ENCODE measurements at regions not wholly inside any gene's neighbourhood (a gene's known extent, or its start where the extent isn't known, plus 50 kb on each side); places are given as distances from the start of the nearest gene placed in this dataset.

DNA sequence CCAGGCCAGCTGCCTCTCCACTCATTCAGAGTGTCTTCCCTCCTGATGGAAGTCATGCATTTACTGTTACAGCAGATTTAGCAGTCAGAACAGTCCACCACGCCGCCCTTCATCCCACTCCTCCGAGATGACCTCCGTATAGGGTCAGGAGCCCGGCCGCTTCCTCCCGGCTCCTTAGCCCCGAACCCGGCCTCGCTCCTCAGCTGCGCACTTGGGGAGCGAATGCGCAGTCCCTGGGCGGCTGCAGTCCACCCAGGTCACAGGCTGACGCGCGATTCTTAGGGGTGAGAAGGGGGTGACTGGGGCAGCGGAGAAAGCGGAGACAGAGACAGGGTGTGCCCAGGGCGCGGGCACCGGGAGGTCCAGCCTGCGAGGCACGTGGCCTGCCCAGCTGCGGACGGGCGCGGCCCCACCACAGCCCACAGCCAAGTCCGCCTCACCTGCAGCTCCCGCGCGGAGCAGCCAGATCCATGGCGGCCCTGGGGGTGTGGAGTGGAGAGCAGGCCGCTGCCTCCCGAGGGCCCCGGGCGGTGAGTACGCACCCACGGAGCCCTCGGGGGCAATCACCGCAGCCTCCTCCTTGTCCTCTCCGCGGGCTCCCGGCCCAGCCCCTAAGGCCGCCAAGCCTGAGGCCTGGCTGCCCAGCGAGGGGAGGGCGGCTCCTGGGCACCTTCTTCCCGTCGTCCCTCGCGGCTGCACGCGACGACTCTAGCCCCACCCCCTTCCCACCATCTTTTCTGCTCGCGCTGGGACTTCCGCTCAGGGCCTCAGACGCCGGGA is 286.6 kb downstream of the BRD1 start:
- DNase-seq, result no peak

DNA sequence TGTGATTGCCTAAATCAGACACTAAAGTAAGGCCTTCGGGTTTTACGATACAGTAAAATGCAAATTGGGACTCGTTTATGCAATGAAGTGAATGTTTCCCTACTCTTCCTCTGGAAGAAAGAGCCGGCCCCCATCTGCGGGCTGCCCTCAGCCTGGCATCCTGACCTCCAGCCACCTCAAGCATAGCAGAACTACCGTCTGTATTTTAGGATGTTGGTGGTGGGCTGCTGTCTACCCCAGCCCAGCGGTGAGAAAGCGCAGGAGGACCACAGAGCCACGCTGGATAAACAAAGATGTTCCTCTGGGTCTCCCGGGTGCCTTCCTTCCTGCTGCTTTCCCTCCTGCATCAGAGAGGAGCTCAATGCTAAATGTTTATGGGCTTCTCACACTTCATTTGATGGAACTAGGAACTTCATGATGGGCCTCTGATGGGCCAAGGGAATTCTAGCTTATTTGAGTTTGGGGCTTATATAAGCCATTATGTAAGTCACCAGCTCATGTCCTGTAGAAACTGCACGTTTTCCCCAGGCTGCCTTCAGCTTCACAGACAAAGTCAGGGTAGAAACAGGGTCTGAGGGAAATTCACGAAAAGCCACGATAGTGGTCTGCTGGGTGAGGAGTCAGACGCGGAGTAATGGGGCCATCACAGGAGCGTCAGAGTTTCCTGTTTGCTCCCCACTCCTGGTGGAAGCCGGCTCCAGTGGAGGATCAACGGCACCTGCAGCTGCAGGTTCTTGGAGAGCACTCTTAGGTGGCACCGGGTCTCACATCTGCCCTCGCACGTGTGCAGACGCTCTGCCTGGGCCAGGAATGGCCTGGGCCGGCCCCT is 287.4 kb downstream of the BRD1 start:
- no peak for DNase-seq

DNA sequence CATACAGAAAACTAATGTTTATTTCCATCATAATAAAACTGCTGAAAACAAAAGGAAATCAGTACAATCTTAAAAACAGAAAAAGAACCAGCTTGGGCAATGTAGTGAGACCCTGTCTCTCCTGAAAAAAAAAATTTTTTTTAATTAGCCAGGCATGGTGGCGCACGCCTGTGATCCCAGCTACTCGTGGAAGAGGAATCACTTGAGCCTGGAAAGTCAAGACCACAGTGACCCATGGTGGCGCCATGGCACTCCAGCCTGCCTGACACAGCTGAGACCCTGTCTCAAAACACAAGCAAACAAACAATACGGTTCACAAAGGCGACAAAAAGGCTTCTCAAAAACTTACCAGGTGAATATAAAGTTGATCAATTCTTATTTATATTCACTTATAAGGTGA is 289.7 kb downstream of the BRD1 start:
- DNase-seq, result no peak

DNA sequence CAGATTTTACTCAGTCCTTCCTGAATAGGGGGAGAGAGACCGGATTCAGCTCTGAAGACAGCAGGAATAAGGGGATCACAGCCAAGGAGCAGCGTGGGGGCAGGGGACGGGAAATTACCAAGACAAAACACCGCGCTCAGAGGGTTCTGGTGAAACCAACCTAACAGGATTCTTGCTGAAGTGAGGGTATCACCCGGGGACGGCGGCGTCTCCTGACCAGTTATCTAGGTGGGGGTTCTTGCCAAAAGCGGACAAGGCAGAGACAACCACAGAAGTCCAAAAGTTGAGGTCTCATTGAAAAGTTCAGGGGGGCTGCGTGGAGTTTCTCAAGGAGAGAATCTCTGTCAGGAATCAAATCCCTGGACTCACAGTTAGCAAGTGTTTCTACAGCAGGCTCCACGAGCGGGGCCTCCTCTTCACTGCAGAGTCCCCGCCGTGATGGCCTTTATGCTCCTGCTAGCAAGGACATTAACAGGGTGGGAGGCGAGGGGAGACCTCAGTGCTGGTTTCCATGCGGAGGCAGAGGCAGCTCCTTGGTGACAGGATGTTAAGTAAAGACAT is 291.0 kb downstream of the BRD1 start:
- DNase-seq, result no peak

DNA sequence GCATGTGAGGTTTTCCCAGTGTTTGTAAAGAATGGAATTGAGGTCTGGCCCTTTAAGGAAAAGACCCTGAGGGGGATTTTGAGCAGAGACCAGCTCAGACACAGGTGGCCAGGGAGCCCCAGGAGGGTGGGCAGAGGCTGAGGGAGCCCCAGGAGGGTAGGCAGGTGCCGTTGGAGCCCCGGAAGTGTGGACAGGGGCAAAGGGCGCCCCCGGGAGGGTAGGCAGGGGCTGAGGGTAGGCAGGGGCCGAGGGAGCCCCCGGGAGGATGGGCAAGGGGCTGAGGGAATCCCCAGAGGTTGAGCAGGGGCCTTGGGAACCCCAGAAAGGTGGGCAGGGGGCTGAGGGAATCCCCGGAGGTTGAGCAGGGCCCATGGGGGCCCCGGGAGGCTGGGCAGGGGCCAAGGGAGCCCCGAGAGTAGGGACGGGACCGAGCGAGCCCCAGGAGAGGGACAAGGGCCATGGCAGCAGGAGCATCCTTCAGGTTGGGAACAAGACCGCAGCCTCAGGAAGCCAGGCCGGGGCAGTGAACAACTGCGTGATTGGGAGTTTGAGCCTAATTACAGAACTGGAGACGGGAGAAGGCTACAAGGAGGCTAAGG is 292.0 kb downstream of the BRD1 start:
- DNase-seq, result no peak

DNA sequence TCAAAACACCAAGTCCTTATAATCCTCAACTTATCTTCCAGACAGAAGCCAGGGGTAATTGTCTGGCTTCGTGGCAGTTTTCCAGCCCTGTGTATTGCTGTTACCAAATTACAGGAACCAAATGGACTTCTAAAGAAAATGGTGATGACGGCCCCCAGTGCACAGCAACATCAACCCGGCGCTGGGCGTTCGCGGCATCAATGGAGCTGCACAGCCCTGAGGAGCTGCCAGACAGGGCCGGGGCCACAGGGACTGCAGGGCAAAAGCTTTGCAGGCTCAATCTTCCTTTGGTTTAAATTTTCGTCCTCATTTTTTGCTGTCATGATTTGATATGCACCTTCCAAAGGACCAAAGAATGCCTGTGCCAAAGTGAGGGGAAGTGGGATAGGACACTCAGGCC is 292.5 kb downstream of the BRD1 start:
- no peak for DNase-seq

DNA sequence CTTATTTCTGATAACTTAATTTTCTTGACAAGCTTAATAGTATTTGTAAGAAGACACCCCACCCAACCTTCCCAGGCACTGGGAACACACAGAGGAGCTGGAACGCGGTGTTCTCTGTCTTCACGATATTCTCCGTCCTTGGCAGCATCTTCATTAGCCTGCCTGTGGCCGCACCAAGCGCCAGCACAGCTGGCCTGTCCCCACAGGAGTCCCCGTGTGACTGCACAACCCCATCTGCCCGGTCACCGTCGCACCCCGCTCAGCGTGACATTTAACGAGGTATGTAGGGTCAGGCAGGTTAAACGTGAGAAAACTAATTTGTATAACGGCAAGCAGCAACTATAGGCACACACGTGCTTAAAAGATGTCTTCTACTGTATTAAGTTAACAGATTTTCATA is 293.3 kb downstream of the BRD1 start:
- no peak for DNase-seq

DNA sequence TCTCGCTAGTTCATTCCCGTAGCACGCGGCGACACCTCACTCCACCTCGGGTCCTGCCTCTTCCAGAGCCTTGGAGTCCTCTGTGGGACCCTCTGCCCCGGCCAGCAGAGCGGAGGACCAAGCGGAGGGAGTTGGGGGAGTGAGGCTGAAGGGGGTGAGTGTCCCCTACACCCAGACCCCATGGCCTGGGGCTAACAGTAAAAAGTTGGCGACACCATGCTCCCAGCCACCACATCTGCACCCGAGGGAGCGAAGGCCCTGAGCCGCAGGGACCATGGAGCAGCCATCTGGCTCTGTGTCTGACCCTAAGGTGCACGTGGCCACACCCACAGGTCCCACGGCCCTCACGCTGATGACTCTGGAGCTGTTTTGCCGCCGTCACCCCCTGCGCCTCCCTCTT is 293.8 kb downstream of the BRD1 start:
- no peak for DNase-seq

DNA sequence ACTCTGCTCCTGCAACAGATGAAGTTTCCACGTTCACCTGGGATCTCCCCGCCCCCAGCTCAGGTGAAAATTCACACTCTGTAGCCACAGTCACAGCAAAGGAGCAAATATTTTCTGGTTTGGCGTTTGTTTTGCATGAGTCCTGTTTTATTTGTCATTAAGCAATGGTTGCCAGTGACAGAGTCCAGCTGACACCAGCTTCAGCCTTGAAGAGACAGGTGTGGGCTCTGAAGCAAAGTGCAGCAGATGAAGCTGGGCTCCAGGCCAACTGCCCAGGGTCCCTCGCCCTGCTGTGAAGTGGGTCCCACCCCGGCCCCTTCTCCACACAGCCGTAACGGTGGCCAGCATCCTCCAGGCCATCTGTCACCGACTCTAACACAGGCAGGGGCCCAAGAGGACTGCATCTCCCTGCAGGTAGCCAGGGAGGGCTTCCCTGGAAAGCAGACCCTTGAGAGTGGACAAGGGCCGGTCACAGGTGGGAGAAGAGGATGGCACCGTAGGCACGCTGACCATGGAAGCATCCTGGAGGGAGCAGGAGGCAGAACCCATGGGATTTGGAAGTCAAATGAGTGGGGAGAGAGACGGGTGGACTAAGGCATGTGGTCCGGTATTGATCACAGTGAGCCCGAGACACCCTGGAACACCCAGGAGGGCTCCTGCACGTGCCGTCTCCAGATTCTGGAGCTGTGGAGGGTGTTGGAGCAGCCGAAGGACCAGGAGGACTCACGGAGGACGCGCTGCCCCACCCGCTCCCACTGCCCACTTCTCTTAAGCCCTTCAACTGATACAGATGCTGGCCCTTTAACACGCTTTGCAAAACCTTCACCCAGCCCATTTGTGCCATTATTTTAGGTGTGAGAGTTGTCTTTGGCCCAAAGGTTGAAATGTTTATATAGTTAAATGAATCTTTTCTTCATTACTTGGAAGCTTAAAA is 294.5 kb downstream of the BRD1 start:
- no peak for DNase-seq

DNA sequence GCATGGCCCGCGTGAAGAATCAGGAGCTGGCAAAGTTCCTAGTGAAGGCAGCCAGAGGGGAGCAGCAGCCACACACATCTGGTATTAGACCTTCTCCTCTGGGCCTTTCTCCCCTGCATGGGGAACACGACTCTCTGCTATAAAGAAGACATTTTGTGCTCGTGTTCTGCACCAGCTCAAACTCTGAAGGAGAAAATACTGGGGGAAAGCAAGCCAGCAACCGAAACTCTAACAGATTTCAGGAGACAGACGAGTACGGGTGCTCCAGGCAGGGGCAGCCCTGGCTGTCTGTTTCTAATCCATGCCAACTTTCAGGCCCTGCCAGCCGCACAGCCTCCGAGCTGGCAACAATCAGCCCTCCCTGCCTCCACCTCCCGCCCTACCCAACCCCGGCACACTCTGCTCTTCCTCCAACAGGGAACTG is 296.3 kb downstream of the BRD1 start:
- DNase-seq, result no peak

DNA sequence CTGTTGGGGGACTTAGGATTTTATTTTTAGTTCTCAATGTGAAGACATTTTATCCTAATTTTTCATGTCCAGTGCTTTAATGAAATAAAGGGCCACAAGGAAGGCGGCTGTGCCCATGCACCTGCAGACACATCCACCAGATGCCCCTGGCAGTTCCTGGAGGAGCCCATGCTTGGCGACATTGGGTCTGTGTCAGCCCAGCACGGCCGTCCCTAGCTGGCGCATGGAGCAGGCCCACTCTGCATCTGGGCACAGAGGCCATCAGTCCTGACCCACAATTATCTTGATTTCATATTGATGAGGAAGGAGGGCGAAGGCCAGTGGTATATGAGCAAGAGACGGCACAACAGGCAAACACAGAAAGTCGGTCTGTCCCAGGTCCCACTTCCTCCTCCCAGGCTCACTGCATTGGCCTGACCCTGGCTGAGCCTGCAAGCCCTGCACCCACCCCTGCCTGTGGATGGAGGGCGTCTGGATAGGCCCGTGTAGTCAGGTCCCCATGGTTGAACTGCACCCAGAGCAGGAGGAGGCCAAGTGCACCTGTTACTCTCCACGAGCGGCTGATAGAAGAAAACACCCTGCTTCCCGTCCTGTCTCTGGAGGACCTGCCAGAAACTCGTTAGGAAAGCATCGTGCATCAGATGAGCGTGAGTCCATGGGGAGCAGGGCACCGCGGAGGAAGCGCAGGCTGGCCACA is 296.9 kb downstream of the BRD1 start:
- DNase-seq, result no peak

DNA sequence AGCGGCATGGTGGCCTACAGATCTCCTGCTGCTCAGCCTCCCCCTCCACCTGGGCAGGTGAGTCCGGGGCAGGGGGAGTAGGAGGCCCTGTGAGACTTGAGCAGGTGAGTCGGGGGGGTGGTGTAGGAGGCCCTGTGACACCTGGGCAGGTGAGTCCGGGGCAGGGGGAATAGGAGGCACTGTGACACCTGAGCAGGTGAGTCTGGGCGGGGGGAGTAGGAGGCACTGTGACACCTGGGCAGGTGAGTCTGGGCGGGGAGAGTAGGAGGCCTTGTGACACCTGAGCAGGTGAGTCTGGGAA is 299.3 kb downstream of the BRD1 start:
- DNase-seq, result no peak

DNA sequence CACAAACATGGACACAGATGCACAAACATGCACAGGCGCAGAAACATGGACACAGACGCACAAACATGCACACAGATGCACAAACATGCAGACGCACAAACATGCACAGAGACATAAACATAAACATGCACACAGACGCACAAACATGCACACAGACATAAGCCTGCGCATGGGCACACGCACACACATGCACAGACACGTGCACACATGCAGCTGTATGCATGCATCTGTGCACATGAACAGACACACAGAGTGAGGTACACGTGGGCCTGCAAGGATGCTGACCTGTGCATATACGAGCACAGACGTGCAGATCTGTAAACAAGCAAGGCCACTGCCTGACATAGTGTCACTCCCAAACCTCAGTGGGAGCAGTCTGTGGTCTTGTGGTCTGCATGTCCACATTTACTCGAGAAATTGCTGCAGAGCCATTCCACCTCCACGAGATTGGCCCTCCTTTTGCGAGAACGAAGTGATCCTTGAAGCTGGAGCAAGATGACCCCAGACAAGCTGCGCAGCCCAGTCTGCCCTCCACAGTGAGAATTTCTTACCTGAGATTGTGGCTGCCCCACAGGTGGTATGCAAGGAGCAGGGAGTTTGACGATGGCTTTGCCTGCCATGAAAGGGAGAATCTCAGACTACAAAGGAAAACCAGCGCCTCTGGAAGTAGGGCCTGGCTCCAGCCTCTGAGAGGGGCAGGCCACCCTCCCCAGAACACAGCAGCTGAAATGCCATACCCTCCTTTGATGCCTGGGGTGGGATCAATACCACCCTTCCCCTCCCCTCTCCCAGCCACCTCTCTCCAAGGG is 299.9 kb downstream of the BRD1 start:
- no peak for DNase-seq

DNA sequence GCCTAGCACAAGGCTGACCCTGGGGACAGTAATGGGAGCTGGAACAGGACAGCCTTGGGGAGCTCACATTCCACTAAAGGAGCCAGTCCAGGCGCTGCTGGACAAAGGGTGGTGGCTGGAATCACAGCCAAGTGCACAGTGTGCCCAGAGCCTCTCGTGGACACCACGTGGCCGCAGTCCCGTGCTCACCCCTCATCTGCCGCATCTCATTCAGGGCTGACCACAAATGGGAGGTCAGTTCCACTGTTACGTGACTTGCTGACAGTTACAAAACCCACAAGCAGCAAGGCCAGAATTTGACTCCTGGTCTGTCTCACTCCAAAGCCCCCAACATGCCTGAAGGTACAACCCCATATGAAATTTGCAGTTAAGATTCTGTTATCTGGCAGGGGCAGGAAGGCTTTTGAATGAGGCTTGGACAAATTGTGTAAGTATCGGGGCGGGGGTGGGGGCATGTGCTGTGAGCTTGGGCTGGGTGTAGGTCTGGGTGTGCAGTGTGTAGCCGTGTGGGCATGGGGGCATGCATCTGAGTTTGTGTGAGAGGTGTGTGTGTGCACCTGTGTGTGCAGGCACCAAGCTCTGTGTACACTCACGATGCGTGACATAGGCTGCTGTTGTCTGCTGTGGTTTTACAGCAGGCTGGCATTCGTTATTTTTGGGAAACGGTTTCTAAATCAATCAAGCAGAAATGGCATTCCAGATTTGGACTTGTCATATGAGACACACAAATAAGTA is 301.7 kb downstream of the BRD1 start:
- DNase-seq, result no peak

DNA sequence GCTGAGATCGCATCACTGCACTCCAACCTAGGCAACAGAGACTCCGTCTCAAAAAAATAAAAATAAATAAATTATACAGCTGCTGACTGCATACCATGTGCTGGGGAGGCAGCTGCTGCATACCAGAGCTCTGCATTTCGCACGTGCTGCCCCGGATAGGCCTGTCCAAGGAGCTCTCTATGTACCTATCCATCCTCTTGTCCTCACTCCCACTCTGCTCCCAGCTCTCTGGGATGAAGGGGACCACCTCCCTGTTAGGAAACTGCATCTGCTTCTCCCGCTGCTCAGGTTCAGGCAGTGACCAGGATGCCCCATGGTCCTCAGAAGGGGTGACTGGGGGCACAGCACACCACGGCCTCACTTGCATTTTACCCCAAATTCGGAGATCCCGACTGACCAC is 302.3 kb downstream of the BRD1 start:
- DNase-seq, result no peak

DNA sequence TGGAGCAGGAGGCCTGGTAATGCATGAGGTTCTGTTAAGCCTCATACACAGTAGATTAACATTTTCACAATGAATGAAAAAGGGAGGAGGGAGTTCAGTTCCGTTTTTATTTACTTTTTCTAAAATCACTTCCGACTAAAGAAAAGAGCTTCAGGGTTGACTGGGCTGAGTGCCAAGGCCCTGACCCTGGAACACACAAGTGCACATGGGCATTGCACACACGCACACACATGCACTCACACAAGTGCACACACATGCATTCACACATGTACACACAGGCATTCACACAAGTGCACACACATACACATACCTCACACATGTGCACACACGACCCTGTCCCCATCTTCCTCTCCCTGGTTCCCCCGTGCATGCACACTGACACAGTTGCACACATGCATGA is 303.3 kb downstream of the BRD1 start:
- no peak for DNase-seq

DNA sequence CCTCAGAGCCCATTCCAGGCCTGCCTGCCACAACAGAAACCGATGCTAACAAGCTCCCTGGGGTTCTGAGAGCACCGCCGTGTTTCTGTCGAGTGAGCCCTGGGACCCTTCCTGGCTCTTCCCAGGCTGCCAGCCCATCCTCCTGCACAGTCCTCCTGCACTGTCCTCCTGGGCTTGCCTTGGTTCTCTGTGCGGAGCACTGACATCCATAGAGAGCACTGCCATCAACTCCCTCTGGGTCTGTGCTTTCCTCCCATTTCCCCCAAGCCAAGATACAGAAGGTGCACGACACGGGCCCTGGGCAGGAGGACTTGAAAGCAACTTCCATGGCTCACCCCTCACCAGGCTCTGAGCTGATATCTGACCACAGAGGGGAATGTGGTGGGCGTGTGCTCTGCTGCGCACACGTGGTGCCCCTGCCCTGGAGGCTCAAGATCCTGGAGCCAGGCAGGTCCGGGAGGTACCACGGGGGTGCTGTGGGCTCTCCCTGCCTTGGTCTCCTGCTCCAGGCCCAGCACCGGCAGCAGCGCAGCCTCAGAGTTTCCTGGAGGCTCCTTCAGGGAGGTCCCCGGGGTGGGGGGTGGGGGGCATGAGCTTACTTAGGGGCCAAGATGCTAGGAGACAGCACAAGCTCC is 304.2 kb downstream of the BRD1 start:
- no peak for DNase-seq

DNA sequence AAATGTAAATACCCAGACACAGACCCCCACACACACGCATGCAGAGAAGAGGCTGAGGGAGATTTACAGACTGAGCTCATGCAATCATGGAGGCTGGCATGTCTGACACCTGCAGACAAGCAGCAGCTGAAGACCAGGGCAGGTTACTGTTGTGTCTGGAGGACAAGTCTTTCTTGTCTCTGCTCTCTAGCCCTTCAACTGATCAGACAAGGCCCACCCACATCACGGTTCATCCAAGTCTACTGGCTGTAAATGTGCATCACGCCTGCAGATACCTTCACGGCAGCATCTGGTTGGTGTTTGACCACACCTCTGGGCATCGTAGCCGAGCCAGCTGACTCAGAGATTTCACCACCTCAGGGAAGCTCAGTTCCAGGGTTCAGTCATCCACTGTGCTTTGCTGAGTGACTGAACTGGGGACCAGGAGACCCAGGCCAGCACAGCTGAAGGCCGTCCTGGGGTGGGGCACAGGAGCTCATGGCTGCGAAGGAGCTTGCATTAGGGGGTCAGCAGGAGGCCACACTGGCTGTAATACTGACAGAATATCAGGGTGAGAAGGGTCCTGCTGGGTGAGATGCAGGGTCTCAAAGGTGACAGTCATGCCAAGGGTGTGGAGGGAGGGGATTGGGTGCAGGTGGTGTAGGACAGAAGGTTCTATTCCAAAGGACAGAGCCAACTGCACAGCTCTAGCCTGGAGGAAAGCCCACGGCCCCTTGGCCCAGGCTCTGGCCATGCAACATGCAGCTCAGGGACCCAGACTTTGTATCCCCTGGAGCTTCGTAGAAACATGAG is 304.9 kb downstream of the BRD1 start:
- no peak for DNase-seq

DNA sequence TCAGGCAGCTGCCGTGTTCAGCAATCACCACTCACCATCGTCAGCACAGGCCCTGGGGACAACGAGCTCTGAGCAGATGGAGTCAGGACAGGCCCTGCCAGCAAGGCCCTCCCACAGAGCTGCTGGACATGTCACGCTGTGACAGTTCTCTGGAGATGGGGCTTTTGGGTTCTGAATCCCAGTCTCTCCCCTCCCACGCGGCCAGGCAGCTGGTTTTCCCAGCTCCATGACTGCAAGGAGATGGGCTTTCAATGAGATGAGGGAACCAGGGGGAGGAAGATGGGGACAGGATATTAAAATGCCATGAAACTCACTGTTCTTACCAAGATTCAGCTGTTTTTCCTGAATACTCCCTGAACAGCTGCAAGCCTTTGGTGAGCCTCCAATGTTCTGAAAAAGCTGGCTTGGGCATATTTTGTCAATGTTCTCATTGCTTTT is 305.9 kb downstream of the BRD1 start:
- no peak for DNase-seq

Measured in stimulated activated CD4-positive, alpha-beta T cell treated with anti-CD3 and anti-CD28 coated beads, Interleukin-4, amount 100 ng/mL, for 24 hours (primary cell).